ENCODE measurements at regions not wholly inside any gene's neighbourhood (a gene's known extent, or its start where the extent isn't known, plus 50 kb on each side); places are given as distances from the start of the nearest gene placed in this dataset.
"Not testable (repeated sequence)": the region's sequence is repeated elsewhere in the genome, so short reads cannot be mapped to it uniquely, and the experiment has no call there.

GRCh38 chr17:14522795-14523387, 222.0 kb downstream of the HS3ST3B1 start:
- no peaks in the 10 kb centered on the region for H3K9me3 ChIP-seq (replicated peaks; ENCODE audit: low read length)
- no peak overlapping the region for H3K4me3 ChIP-seq (ENCODE audit: low read length)
- no peaks in the 10 kb centered on the region for H3K4me1 ChIP-seq (ENCODE audit: control insufficient read depth, insufficient read depth, low read length)
- H3K36me3 ChIP-seq (ENCODE audit: insufficient read depth, low read length) = no peaks in the 10 kb centered on the region
- H3K4me2 ChIP-seq (ENCODE audit: low read length) = no peak overlapping the region
- H3K9ac ChIP-seq (ENCODE audit: low read depth, low read length) = no peak overlapping the region
- no peaks in the 10 kb centered on the region for H3K27me3 ChIP-seq (ENCODE audit: control insufficient read depth, insufficient read depth, low read length)

- not testable (repeated sequence) for H3K4me1 ChIP-seq (ENCODE audit: control insufficient read depth, insufficient read depth, low read length); H3K9ac ChIP-seq (ENCODE audit: low read depth, low read length); H3K27me3 ChIP-seq (ENCODE audit: control insufficient read depth, insufficient read depth, low read length); H3K36me3 ChIP-seq (ENCODE audit: insufficient read depth, low read length); H3K4me2 ChIP-seq (ENCODE audit: low read length); H3K9me3 ChIP-seq (replicated peaks; ENCODE audit: low read length); H3K4me3 ChIP-seq (ENCODE audit: low read length)
Observed at GRCh38 chr17:14518919-14519318, 218.0 kb downstream of the HS3ST3B1 start.

- Histone ChIP-seq H3K4me2 (ENCODE audit: low read length) (no peak overlapping the region), H3K4me1 (ENCODE audit: control insufficient read depth, insufficient read depth, low read length) (no peaks in the 10 kb centered on the region), H3K36me3 (ENCODE audit: insufficient read depth, low read length) (no peaks in the 10 kb centered on the region), H3K27me3 (ENCODE audit: control insufficient read depth, insufficient read depth, low read length) (no peaks in the 10 kb centered on the region), H3K9me3 (replicated peaks; ENCODE audit: low read length) (no peaks in the 10 kb centered on the region), H3K4me3 (ENCODE audit: low read length) (no peak overlapping the region), H3K9ac (ENCODE audit: low read depth, low read length) (no peak overlapping the region)
Observed at GRCh38 chr17:14514973-14515372, 214.1 kb downstream of the HS3ST3B1 start.

- H3K27me3 ChIP-seq (ENCODE audit: control insufficient read depth, insufficient read depth, low read length) = no peaks in the 10 kb centered on the region
- no peaks in the 10 kb centered on the region for H3K4me1 ChIP-seq (ENCODE audit: control insufficient read depth, insufficient read depth, low read length)
- H3K9ac ChIP-seq (ENCODE audit: low read depth, low read length) = no peak overlapping the region
- no peaks in the 10 kb centered on the region for H3K36me3 ChIP-seq (ENCODE audit: insufficient read depth, low read length)
- no peak overlapping the region for H3K4me3 ChIP-seq (ENCODE audit: low read length)
- H3K4me2 ChIP-seq (ENCODE audit: low read length) = no peak overlapping the region
- H3K9me3 ChIP-seq (replicated peaks; ENCODE audit: low read length) = no peaks in the 10 kb centered on the region
Observed at GRCh38 chr17:14513835-14514234, 213.0 kb downstream of the HS3ST3B1 start.

- Histone ChIP-seq H3K4me3 (ENCODE audit: low read length) (no peak overlapping the region), H3K9me3 (replicated peaks; ENCODE audit: low read length) (no peaks in the 10 kb centered on the region), H3K4me2 (ENCODE audit: low read length) (no peak overlapping the region), H3K36me3 (ENCODE audit: insufficient read depth, low read length) (no peaks in the 10 kb centered on the region), H3K9ac (ENCODE audit: low read depth, low read length) (no peak overlapping the region), H3K4me1 (ENCODE audit: control insufficient read depth, insufficient read depth, low read length) (no peaks in the 10 kb centered on the region), H3K27me3 (ENCODE audit: control insufficient read depth, insufficient read depth, low read length) (no peaks in the 10 kb centered on the region)
Observed at GRCh38 chr17:14510136-14510535, 209.3 kb downstream of the HS3ST3B1 start.

- no peak overlapping the region for H3K9ac ChIP-seq (ENCODE audit: low read depth, low read length)
- no peaks in the 10 kb centered on the region for H3K36me3 ChIP-seq (ENCODE audit: insufficient read depth, low read length)
- H3K9me3 ChIP-seq (replicated peaks; ENCODE audit: low read length) = no peaks in the 10 kb centered on the region
- no peak overlapping the region for H3K4me2 ChIP-seq (ENCODE audit: low read length)
- no peaks in the 10 kb centered on the region for H3K27me3 ChIP-seq (ENCODE audit: control insufficient read depth, insufficient read depth, low read length)
- no peaks in the 10 kb centered on the region for H3K4me1 ChIP-seq (ENCODE audit: control insufficient read depth, insufficient read depth, low read length)
- H3K4me3 ChIP-seq (ENCODE audit: low read length) = no peak overlapping the region
Observed at GRCh38 chr17:14508156-14508555, 207.3 kb downstream of the HS3ST3B1 start.

- H3K4me1 ChIP-seq (ENCODE audit: control insufficient read depth, insufficient read depth, low read length) = no peaks in the 10 kb centered on the region
- no peaks in the 10 kb centered on the region for H3K36me3 ChIP-seq (ENCODE audit: insufficient read depth, low read length)
- no peaks in the 10 kb centered on the region for H3K27me3 ChIP-seq (ENCODE audit: control insufficient read depth, insufficient read depth, low read length)
- no peak overlapping the region for H3K4me2 ChIP-seq (ENCODE audit: low read length)
- no peak overlapping the region for H3K9ac ChIP-seq (ENCODE audit: low read depth, low read length)
- H3K9me3 ChIP-seq (replicated peaks; ENCODE audit: low read length) = no peaks in the 10 kb centered on the region
- no peak overlapping the region for H3K4me3 ChIP-seq (ENCODE audit: low read length)
Observed at GRCh38 chr17:14506364-14506763, 205.5 kb downstream of the HS3ST3B1 start.

- Histone ChIP-seq H3K4me2 (ENCODE audit: low read length) (no peak overlapping the region), H3K9me3 (replicated peaks; ENCODE audit: low read length) (no peaks in the 10 kb centered on the region), H3K27me3 (ENCODE audit: control insufficient read depth, insufficient read depth, low read length) (no peaks in the 10 kb centered on the region), H3K4me3 (ENCODE audit: low read length) (no peak overlapping the region), H3K4me1 (ENCODE audit: control insufficient read depth, insufficient read depth, low read length) (no peaks in the 10 kb centered on the region), H3K9ac (ENCODE audit: low read depth, low read length) (no peak overlapping the region), H3K36me3 (ENCODE audit: insufficient read depth, low read length) (no peaks in the 10 kb centered on the region)
Observed at GRCh38 chr17:14505606-14506005, 204.7 kb downstream of the HS3ST3B1 start.

- H3K9ac ChIP-seq (ENCODE audit: low read depth, low read length) = no peak overlapping the region
- H3K9me3 ChIP-seq (replicated peaks; ENCODE audit: low read length) = no peaks in the 10 kb centered on the region
- no peaks in the 10 kb centered on the region for H3K36me3 ChIP-seq (ENCODE audit: insufficient read depth, low read length)
- no peak overlapping the region for H3K4me3 ChIP-seq (ENCODE audit: low read length)
- no peaks in the 10 kb centered on the region for H3K27me3 ChIP-seq (ENCODE audit: control insufficient read depth, insufficient read depth, low read length)
- no peaks in the 10 kb centered on the region for H3K4me1 ChIP-seq (ENCODE audit: control insufficient read depth, insufficient read depth, low read length)
- H3K4me2 ChIP-seq (ENCODE audit: low read length) = no peak overlapping the region
Observed at GRCh38 chr17:14499976-14500375, 199.1 kb downstream of the HS3ST3B1 start.

- Histone ChIP-seq H3K27me3 (ENCODE audit: control insufficient read depth, insufficient read depth, low read length) (no peaks in the 10 kb centered on the region), H3K9me3 (replicated peaks; ENCODE audit: low read length) (no peaks in the 10 kb centered on the region), H3K4me2 (ENCODE audit: low read length) (no peak overlapping the region), H3K4me3 (ENCODE audit: low read length) (no peak overlapping the region), H3K36me3 (ENCODE audit: insufficient read depth, low read length) (no peaks in the 10 kb centered on the region), H3K4me1 (ENCODE audit: control insufficient read depth, insufficient read depth, low read length) (no peaks in the 10 kb centered on the region), H3K9ac (ENCODE audit: low read depth, low read length) (no peak overlapping the region)
Observed at GRCh38 chr17:14498812-14499211, 197.9 kb downstream of the HS3ST3B1 start.

GRCh38 chr17:14494161-14494560, 193.3 kb downstream of the HS3ST3B1 start:
- Histone ChIP-seq H3K27me3 (ENCODE audit: control insufficient read depth, insufficient read depth, low read length) (no peaks in the 10 kb centered on the region), H3K36me3 (ENCODE audit: insufficient read depth, low read length) (no peaks in the 10 kb centered on the region), H3K9me3 (replicated peaks; ENCODE audit: low read length) (no peaks in the 10 kb centered on the region), H3K4me3 (ENCODE audit: low read length) (no peak overlapping the region), H3K4me1 (ENCODE audit: control insufficient read depth, insufficient read depth, low read length) (no peaks in the 10 kb centered on the region), H3K4me2 (ENCODE audit: low read length) (no peak overlapping the region), H3K9ac (ENCODE audit: low read depth, low read length) (no peak overlapping the region)

- Histone ChIP-seq H3K4me2 (ENCODE audit: low read length) (no peak overlapping the region), H3K9ac (ENCODE audit: low read depth, low read length) (no peak overlapping the region), H3K4me3 (ENCODE audit: low read length) (no peak overlapping the region), H3K9me3 (replicated peaks; ENCODE audit: low read length) (no peaks in the 10 kb centered on the region), H3K36me3 (ENCODE audit: insufficient read depth, low read length) (no peaks in the 10 kb centered on the region), H3K4me1 (ENCODE audit: control insufficient read depth, insufficient read depth, low read length) (no peaks in the 10 kb centered on the region), H3K27me3 (ENCODE audit: control insufficient read depth, insufficient read depth, low read length) (no peaks in the 10 kb centered on the region)
Observed at GRCh38 chr17:14489986-14490385, 189.1 kb downstream of the HS3ST3B1 start.

Data from skeletal muscle satellite cell (primary cell).